Kidney (tissue), 13 donors: ENCODE measurements at regions not wholly inside any gene's neighbourhood (a gene's known extent, or its start where the extent isn't known, plus 50 kb on each side); places are given as distances from the start of the nearest gene placed in this dataset.

Experiments used
- DNase-seq, 5 donors: peaks; one replicate each; pipeline ENCODE4 v3.0.0-alpha.2; 2013 to 2020
- FAIRE-seq: peaks from 2 replicates; lab custom pipeline; 2012; peaks lifted over from hg19 to GRCh38; lab: Jason Lieb, UNC
- H3K27ac ChIP-seq, 2 donors: one replicate each; pipeline ENCODE4 v1.7.0; 2013; ENCODE audit warnings: low read depth in 2 of 2, low read length in 2 of 2, inconsistent platforms in 1 of 2
- H3K27me3 ChIP-seq: one replicate; pipeline ENCODE4 v1.7.1; 2013; ENCODE audit warnings: low read length, inconsistent platforms; ENCODE audit not compliant: control insufficient read depth, insufficient read depth
- H3K36me3 ChIP-seq, 3 donors: one replicate each; pipeline versions ENCODE4 v1.7.0 to v1.7.1; 2013; ENCODE audit warnings: low read length in 3 of 3, control low read depth in 1 of 3, inconsistent platforms in 1 of 3; ENCODE audit not compliant: insufficient read depth in 3 of 3, control insufficient read depth in 2 of 3
- H3K4me1 ChIP-seq, 3 donors: one replicate each; pipeline versions ENCODE4 v1.7.0 to v1.7.1; 2013; ENCODE audit warnings: low read length in 3 of 3, inconsistent platforms in 1 of 3, low read depth in 1 of 3; ENCODE audit not compliant: control insufficient read depth in 2 of 3, insufficient read depth in 2 of 3
- H3K4me3 ChIP-seq, 3 donors: one replicate each; pipeline versions ENCODE4 v1.7.0 to v1.8.1; 2013; ENCODE audit warnings: low read length in 3 of 3, control low read depth in 1 of 3, inconsistent platforms in 1 of 3
- H3K9ac ChIP-seq, 3 donors: one replicate each; pipeline versions ENCODE4 v1.7.0 to v1.7.1; 2013; ENCODE audit warnings: low read length in 3 of 3, control low read depth in 1 of 3, inconsistent platforms in 1 of 3
- H3K9me3 ChIP-seq, 3 donors: one replicate each; pipeline versions ENCODE4 v1.7.0 to v1.7.1; 2013; ENCODE audit warnings: low read length in 3 of 3, control low read depth in 1 of 3, inconsistent platforms in 1 of 3; ENCODE audit not compliant: control insufficient read depth in 2 of 3, insufficient read depth in 1 of 3
- intact Hi-C: fragments of 100-400 bp; cut with DNase I; formaldehyde crosslinking; loops from one replicate; pipeline ENCODE4 v1.11.1; 2022
- TF ChIP-seq, protein P1 (sequence below): IDR thresholded peaks from 3 replicates; pipeline ENCODE4 v1.5.1; 2012; ENCODE audit warnings: mild to moderate bottlenecking, moderate library complexity, borderline replicate concordance; ENCODE audit not compliant: insufficient read depth; ENCODE audit errors: extremely low read depth
- donor health status: control.
- donor health status: control.
- donor health status: control.
- donor health status: control.
- donor health status: control.
- donor health status: DM: yes; HTN: yes; CAD: no.
- donor health status: Normal renal cell carcinoma (clear cell type).

DNA sequence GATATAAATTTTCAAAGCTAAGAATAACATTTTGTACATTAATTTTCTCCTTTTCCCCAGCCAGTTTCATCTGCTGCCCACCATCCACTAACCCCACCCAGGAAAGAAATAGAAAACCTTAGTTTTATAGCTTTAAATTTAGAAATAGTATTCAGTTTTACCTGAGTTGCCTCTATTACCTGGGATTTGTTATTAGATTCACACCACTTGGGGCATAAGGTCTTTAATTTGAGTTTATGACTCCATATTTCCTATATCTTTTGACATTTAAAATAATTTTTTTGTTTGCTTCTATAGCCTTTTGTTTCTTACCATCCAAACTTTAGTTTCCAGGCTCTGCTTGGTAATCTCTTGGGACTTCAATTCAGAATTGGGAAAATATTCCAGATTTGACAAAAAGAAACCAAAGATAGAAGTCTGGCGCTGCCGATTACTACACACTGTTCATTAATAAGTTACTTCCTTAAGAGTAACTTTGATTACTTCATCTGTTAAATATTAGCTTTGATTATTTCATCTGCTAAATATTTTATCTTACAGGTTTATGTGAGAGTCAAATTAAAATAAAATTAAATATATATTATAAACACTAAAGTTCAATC is 485.5 kb upstream of the FOXG1 start:
- Histone ChIP-seq H3K9ac (no peak overlapping the region), H3K36me3 (no peaks in the 10 kb centered on the region), H3K9me3 (no peaks in the 10 kb centered on the region), H3K4me3 (peak overlapping the region in 1 of 3 donors; percentile 32), H3K27me3 (no peaks in the 10 kb centered on the region), H3K4me1 (no peaks in the 10 kb centered on the region), H3K27ac (no peak overlapping the region)
- intact Hi-C loops = no loop called here
- DNase-seq (no peak), FAIRE-seq (no peak)
- TF ChIP-seq, protein P1, sequence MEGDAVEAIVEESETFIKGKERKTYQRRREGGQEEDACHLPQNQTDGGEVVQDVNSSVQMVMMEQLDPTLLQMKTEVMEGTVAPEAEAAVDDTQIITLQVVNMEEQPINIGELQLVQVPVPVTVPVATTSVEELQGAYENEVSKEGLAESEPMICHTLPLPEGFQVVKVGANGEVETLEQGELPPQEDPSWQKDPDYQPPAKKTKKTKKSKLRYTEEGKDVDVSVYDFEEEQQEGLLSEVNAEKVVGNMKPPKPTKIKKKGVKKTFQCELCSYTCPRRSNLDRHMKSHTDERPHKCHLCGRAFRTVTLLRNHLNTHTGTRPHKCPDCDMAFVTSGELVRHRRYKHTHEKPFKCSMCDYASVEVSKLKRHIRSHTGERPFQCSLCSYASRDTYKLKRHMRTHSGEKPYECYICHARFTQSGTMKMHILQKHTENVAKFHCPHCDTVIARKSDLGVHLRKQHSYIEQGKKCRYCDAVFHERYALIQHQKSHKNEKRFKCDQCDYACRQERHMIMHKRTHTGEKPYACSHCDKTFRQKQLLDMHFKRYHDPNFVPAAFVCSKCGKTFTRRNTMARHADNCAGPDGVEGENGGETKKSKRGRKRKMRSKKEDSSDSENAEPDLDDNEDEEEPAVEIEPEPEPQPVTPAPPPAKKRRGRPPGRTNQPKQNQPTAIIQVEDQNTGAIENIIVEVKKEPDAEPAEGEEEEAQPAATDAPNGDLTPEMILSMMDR = no peak

DNA sequence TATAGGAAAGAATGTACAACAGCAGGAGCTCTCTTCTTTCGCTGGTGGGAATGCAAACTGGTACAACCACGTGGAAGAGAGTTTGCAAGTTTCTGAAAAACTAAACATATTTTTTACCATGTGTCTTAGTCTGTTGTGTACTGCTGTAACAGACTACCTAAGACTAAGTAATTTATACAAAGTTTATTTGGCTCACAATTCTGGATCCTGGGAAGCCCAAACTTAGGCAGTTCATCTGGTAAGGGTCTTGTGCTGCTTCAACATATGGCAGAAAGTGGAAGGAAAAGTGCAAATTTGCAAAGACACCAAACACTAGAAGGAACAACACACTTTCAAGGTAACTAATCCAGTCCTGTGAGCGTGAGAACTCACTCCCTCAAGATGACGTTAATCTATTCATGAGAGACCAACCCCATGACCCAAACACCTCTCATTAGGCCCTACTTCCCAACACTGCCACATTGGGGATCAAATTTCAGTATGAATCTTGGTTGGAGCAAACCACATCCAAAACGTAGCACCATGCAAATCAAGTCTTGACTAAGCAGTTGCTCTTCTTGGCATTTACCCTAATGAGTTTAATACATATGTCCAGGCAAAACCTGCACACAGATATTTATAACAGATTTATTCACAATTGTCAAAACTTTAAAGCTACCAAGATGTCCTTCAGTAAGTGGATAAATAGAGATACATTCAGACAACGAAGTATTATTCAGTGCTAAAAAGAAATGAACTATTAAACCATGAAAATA is 481.9 kb upstream of the FOXG1 start:
- H3K36me3 ChIP-seq = no peaks in the 10 kb centered on the region
- no peak overlapping the region for H3K27ac ChIP-seq
- intact Hi-C loops = no loop called here
- no peaks in the 10 kb centered on the region for H3K27me3 ChIP-seq
- no peaks in the 10 kb centered on the region for H3K4me1 ChIP-seq
- no peak overlapping the region for H3K9ac ChIP-seq
- FAIRE-seq (no peak), DNase-seq (no peak)
- TF ChIP-seq, protein P1 = no peak
- H3K9me3 ChIP-seq = no peaks in the 10 kb centered on the region
- no peak overlapping the region for H3K4me3 ChIP-seq

DNA sequence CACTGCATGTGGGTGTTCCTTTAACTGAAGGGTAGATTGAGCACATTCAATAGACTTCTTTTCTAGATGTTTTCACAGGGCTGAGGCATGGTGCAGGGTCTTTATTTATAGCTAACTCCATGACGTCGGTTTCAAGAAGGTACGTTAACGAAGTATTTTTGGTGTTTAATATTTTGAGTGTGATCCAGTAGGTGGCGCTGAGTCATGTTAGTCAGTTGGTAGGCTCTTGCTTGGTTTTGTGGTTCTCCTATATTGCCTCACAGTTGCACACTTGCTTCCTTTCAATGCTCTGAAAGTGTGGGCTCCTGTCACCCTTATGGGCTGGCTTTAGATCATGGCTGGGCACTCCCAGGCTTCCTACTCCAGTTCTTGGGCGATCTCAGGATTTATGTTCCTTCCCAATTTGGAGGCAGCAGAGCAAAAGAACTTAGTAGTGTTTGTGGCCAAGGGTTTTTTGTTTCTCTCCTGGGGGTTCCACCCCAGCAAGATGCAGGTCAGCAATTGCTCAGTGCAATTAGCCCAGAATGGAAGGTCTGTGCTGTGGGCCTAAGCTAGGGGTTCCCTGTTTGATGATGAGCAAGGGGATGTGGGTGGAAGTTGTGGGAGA is 471.6 kb upstream of the FOXG1 start:
- Histone ChIP-seq H3K4me3 (no peak overlapping the region), H3K27ac (no peak overlapping the region), H3K4me1 (no peaks in the 10 kb centered on the region), H3K27me3 (no peaks in the 10 kb centered on the region), H3K9ac (no peak overlapping the region), H3K9me3 (peaks cover 0 to 3% (median 0%) of the 10 kb centered on the region in 3 donors), H3K36me3 (no peaks in the 10 kb centered on the region)
- DNase-seq (peak in 1 of 5 donors; percentile 11), FAIRE-seq (no peak)
- intact Hi-C loops = no loop called here
- TF ChIP-seq, protein P1 = no peak
